Left ventricle myocardium inferior (tissue), 1 donor: ENCODE measurements at regions not wholly inside any gene's neighbourhood (a gene's known extent, or its start where the extent isn't known, plus 50 kb on each side); places are given as distances from the start of the nearest gene placed in this dataset.

Experiments used
- DNase-seq: peaks from one replicate; pipeline ENCODE4 v3.0.0-alpha.2; 2020
- H3K27ac ChIP-seq: fragments of 200-600 bp; replicated peaks from 2 replicates; pipeline ENCODE4 v1.8.0; 2021
- H3K27me3 ChIP-seq: fragments of 200-600 bp; 2 replicates; pipeline ENCODE4 v1.8.0; 2021; ENCODE audit warnings: low read depth
- H3K36me3 ChIP-seq: fragments of 200-600 bp; 2 replicates; pipeline ENCODE4 v1.8.0; 2021
- H3K4me1 ChIP-seq: fragments of 200-600 bp; 2 replicates; pipeline ENCODE4 v1.8.0; 2021
- H3K4me3 ChIP-seq: fragments of 200-600 bp; 2 replicates; pipeline ENCODE4 v1.8.0; 2021; ENCODE audit warnings: mild to moderate bottlenecking, moderate library complexity
- H3K9me3 ChIP-seq: fragments of 200-600 bp; replicated peaks from 2 replicates; pipeline ENCODE4 v1.8.0; 2021
- CTCF ChIP-seq: fragments of 200-600 bp; IDR thresholded peaks from 2 replicates; pipeline ENCODE4 v1.8.0; 2021; ENCODE audit warnings: antibody characterized with exemption, mild to moderate bottlenecking, borderline replicate concordance
- intact Hi-C: fragments of 100-400 bp; cut with micrococcal nuclease; formaldehyde crosslinking; loops from one replicate; pipeline ENCODE4 v1.11.0; 2022
- donor health status: DM: no; HTN: yes; CAD: no; lungs with severe emphysema.

GRCh38 chr19:32038021-32038920 is 307.1 kb upstream of the ZNF507 start:
- Histone ChIP-seq H3K4me1 (peaks cover 9% of the 10 kb centered on the region), H3K27me3 (peaks cover 46% of the 10 kb centered on the region), H3K36me3 (no peaks in the 10 kb centered on the region), H3K27ac (no peak overlapping the region), H3K9me3 (no peaks in the 10 kb centered on the region), H3K4me3 (no peak overlapping the region)
- no peak for TF ChIP-seq CTCF
- DNase-seq, result no peak
- intact Hi-C loops, result no loop called here

GRCh38 chr19:32038961-32039360 is 306.4 kb upstream of the ZNF507 start:
- TF ChIP-seq CTCF, result no peak
- no peak overlapping the region for H3K27ac ChIP-seq
- no peaks in the 10 kb centered on the region for H3K9me3 ChIP-seq
- intact Hi-C loops, result no loop called here
- H3K4me1 ChIP-seq, result peaks cover 9% of the 10 kb centered on the region
- DNase-seq, result no peak
- no peak overlapping the region for H3K4me3 ChIP-seq
- no peaks in the 10 kb centered on the region for H3K36me3 ChIP-seq
- H3K27me3 ChIP-seq, result peaks cover 49% of the 10 kb centered on the region

GRCh38 chr19:32039440-32039839 is 306.0 kb upstream of the ZNF507 start:
- no peak for DNase-seq
- peaks cover 9% of the 10 kb centered on the region for H3K4me1 ChIP-seq
- no peak overlapping the region for H3K27ac ChIP-seq
- H3K27me3 ChIP-seq, result peaks cover 52% of the 10 kb centered on the region
- TF ChIP-seq CTCF, result no peak
- no peak overlapping the region for H3K4me3 ChIP-seq
- no peaks in the 10 kb centered on the region for H3K36me3 ChIP-seq
- intact Hi-C loops, result no loop called here
- H3K9me3 ChIP-seq, result no peaks in the 10 kb centered on the region

- H3K27ac ChIP-seq, result no peak overlapping the region
- H3K27me3 ChIP-seq, result peaks cover 60% of the 10 kb centered on the region
- no peak for TF ChIP-seq CTCF
- intact Hi-C loops, result no loop called here
- no peaks in the 10 kb centered on the region for H3K9me3 ChIP-seq
- no peak for DNase-seq
- H3K4me1 ChIP-seq, result peaks cover 9% of the 10 kb centered on the region
- no peak overlapping the region for H3K4me3 ChIP-seq
- no peaks in the 10 kb centered on the region for H3K36me3 ChIP-seq
These were observed 305.2 kb upstream of the ZNF507 start for GRCh38 chr19:32040236-32040635.

GRCh38 chr19:32041681-32042292 is 303.6 kb upstream of the ZNF507 start:
- Histone ChIP-seq H3K4me1 (peaks cover 9% of the 10 kb centered on the region), H3K36me3 (no peaks in the 10 kb centered on the region), H3K9me3 (no peaks in the 10 kb centered on the region), H3K4me3 (peak overlapping the region; percentile 52), H3K27me3 (peaks cover 65% of the 10 kb centered on the region), H3K27ac (no peak overlapping the region)
- peak; percentile 27 for DNase-seq
- peak; percentile 78 for TF ChIP-seq CTCF
- intact Hi-C loops, result no loop called here
